ENCODE measurements at regions not wholly inside any gene's neighbourhood (a gene's known extent, or its start where the extent isn't known, plus 50 kb on each side); places are given as distances from the start of the nearest gene placed in this dataset.

- DNase-seq (ENCODE audit: low spot score): no peak
These were observed 124.7 kb upstream of the FTMT start for GRCh38 chr5:121726991-121727390.

GRCh38 chr5:121731377-121731776 lies 120.3 kb upstream of the FTMT start:
- no peak for DNase-seq (ENCODE audit: low spot score)

- DNase-seq (ENCODE audit: low spot score): no peak
These were observed 116.1 kb upstream of the FTMT start for GRCh38 chr5:121735618-121736017.

GRCh38 chr5:121737120-121737519 lies 114.6 kb upstream of the FTMT start:
- DNase-seq (ENCODE audit: low spot score): no peak

GRCh38 chr5:121741156-121741555 lies 110.5 kb upstream of the FTMT start:
- DNase-seq (ENCODE audit: low spot score): no peak

GRCh38 chr5:121744577-121744976 lies 107.1 kb upstream of the FTMT start:
- DNase-seq (ENCODE audit: low spot score): no peak

- DNase-seq (ENCODE audit: low spot score): no peak
These were observed 106.3 kb upstream of the FTMT start for GRCh38 chr5:121745407-121745806.

- DNase-seq (ENCODE audit: low spot score): no peak
These were observed 104.9 kb upstream of the FTMT start for GRCh38 chr5:121746763-121747162.

- peak; percentile 26 for DNase-seq (ENCODE audit: low spot score)
These were observed 103.0 kb upstream of the FTMT start for GRCh38 chr5:121748686-121749085.

GRCh38 chr5:121752149-121752548 lies 99.5 kb upstream of the FTMT start:
- DNase-seq (ENCODE audit: low spot score): no peak

GRCh38 chr5:121755266-121755665 lies 96.4 kb upstream of the FTMT start:
- no peak for DNase-seq (ENCODE audit: low spot score)

- no peak for DNase-seq (ENCODE audit: low spot score)
These were observed 93.9 kb upstream of the FTMT start for GRCh38 chr5:121757753-121758152.

- no peak for DNase-seq (ENCODE audit: low spot score)
These were observed 93.1 kb upstream of the FTMT start for GRCh38 chr5:121758615-121759014.

- DNase-seq (ENCODE audit: low spot score): no peak
These were observed 89.3 kb upstream of the FTMT start for GRCh38 chr5:121762426-121762825.

GRCh38 chr5:121763665-121764064 lies 88.0 kb upstream of the FTMT start:
- no peak for DNase-seq (ENCODE audit: low spot score)

GRCh38 chr5:121780406-121780805 lies 71.3 kb upstream of the FTMT start:
- DNase-seq (ENCODE audit: low spot score): no peak

GRCh38 chr5:121783700-121784099 lies 68.0 kb upstream of the FTMT start:
- DNase-seq (ENCODE audit: low spot score): no peak

- DNase-seq (ENCODE audit: low spot score): peak; percentile 3
These were observed 57.9 kb upstream of the FTMT start for GRCh38 chr5:121793791-121794190.

- no peak for DNase-seq (ENCODE audit: low spot score)
These were observed 56.2 kb upstream of the FTMT start for GRCh38 chr5:121795511-121795910.

GRCh38 chr5:121797681-121798518 lies 53.8 kb upstream of the FTMT start:
- peak; percentile 65 for DNase-seq (ENCODE audit: low spot score)
